Inferior parietal cortex (tissue), 1 donor: ENCODE measurements at regions not wholly inside any gene's neighbourhood (a gene's known extent, or its start where the extent isn't known, plus 50 kb on each side); places are given as distances from the start of the nearest gene placed in this dataset.
"Not testable (repeated sequence)": the region's sequence is repeated elsewhere in the genome, so short reads cannot be mapped to it uniquely, and the experiment has no call there.

Experiments used
- DNase-seq: peaks from one replicate; pipeline ENCODE4 v3.0.0-alpha.2; 2016; ENCODE audit errors: extremely low spot score

- DNase-seq: no peak
These were observed 57.5 kb upstream of the GC start for GRCh38 chr4:71841336-71841735.

GRCh38 chr4:71847300-71847699 lies 63.4 kb upstream of the GC start:
- DNase-seq: no peak

- DNase-seq: no peak
These were observed 72.1 kb upstream of the GC start for GRCh38 chr4:71855944-71856343.

- DNase-seq: peak; percentile 17
These were observed 74.0 kb upstream of the GC start for GRCh38 chr4:71857713-71858451.

GRCh38 chr4:71860643-71861042 lies 76.8 kb upstream of the GC start:
- DNase-seq: no peak

- no peak for DNase-seq
These were observed 78.4 kb upstream of the GC start for GRCh38 chr4:71862315-71862714.

- no peak for DNase-seq
These were observed 79.6 kb upstream of the GC start for GRCh38 chr4:71863457-71863856.

- no peak for DNase-seq
These were observed 80.5 kb upstream of the GC start for GRCh38 chr4:71864380-71864779.

- DNase-seq: no peak
These were observed 82.5 kb upstream of the GC start for GRCh38 chr4:71866212-71866885.

GRCh38 chr4:71867598-71867997 lies 83.7 kb upstream of the GC start:
- peak; percentile 9 for DNase-seq

- no peak for DNase-seq
These were observed 86.6 kb upstream of the GC start for GRCh38 chr4:71870456-71870855.

- DNase-seq: no peak
These were observed 88.3 kb upstream of the GC start for GRCh38 chr4:71872221-71872620.

GRCh38 chr4:71872767-71873415 lies 89.0 kb upstream of the GC start:
- no peak for DNase-seq

- no peak for DNase-seq
These were observed 94.5 kb upstream of the GC start for GRCh38 chr4:71878376-71878775.

GRCh38 chr4:71882113-71882841 lies 98.4 kb upstream of the GC start:
- DNase-seq: no peak

- not testable (repeated sequence) for DNase-seq
These were observed 116.5 kb upstream of the GC start for GRCh38 chr4:71900366-71900765.

GRCh38 chr4:71905594-71905993 lies 121.7 kb upstream of the GC start:
- DNase-seq: not testable (repeated sequence)

GRCh38 chr4:71906096-71906495 lies 122.2 kb upstream of the GC start:
- DNase-seq: no peak

- DNase-seq: no peak
These were observed 123.2 kb upstream of the GC start for GRCh38 chr4:71907071-71907470.

GRCh38 chr4:71907782-71908181 lies 123.9 kb upstream of the GC start:
- DNase-seq: no peak

- DNase-seq: no peak
These were observed 118.5 kb upstream of the NPFFR2 start for GRCh38 chr4:71913275-71913674.

GRCh38 chr4:71923070-71923469 lies 108.7 kb upstream of the NPFFR2 start:
- no peak for DNase-seq
